Right lobe of liver (tissue), 6 donors: ENCODE measurements at regions not wholly inside any gene's neighbourhood (a gene's known extent, or its start where the extent isn't known, plus 50 kb on each side); places are given as distances from the start of the nearest gene placed in this dataset.

Experiments
- ATAC-seq, 4 donors: fragments of 200-7000 bp; cut with Tn5 transposase; one replicate each; pipeline ENCODE4 v1.9.1; 2020; ENCODE audit warnings: mild to moderate bottlenecking in 4 of 4, moderate library complexity in 4 of 4
- DNase-seq, 3 donors: peaks; one replicate each; pipeline ENCODE4 v3.0.0-alpha.2; 2020
- H3K27ac ChIP-seq, 3 donors: fragments of 200-600 bp; one replicate each; pipeline ENCODE4 v1.8.0; 2022
- H3K27me3 ChIP-seq, 2 donors: fragments of 200-600 bp; one replicate each; pipeline ENCODE4 v1.8.0; 2022
- H3K36me3 ChIP-seq, 4 donors: fragments of 200-600 bp; sonication (generic) in 1 of 4; one replicate each; pipeline versions ENCODE4 v1.5.1 to v1.8.0; 2017 to 2022; ENCODE audit warnings: control low read depth in 1 of 4
- H3K4me1 ChIP-seq, 4 donors: fragments of 200-600 bp; sonication (generic) in 1 of 4; one replicate each; pipeline versions ENCODE4 v1.5.1 to v1.8.0; 2017 to 2022; ENCODE audit warnings: control low read depth in 1 of 4
- H3K4me3 ChIP-seq, 3 donors: fragments of 200-600 bp; one replicate each; pipeline ENCODE4 v1.8.0; 2022
- H3K9me3 ChIP-seq, 4 donors: fragments of 200-600 bp; sonication (generic) in 1 of 4; one replicate each; pipeline versions ENCODE4 v1.5.1 to v1.8.0; 2017 to 2022; ENCODE audit warnings: control low read depth in 1 of 4
- CTCF ChIP-seq, 4 donors: fragments of 200-600 bp in 3 of 4; fragments of 450-650 bp in 1 of 4; IDR thresholded peaks; one replicate each; pipeline versions ENCODE4 v1.5.1 to v1.8.0; 2016 to 2022; ENCODE audit warnings: antibody characterized with exemption in 4 of 4, mild to moderate bottlenecking in 2 of 4
- POLR2A ChIP-seq: fragments of 450-650 bp; IDR thresholded peaks from one replicate; pipeline ENCODE4 v1.6.1; 2017; ENCODE audit warnings: antibody characterized with exemption, mild to moderate bottlenecking
- WGBS: methylation state at CpG from one replicate; pipeline ENCODE4 v1.1.6; 2018; ENCODE audit warnings: low coverage, low lambda C conversion rate; ENCODE audit not compliant: insufficient coverage; ENCODE audit errors: missing lambda C conversion rate; 5-methylcytosine and 5-hydroxymethylcytosine counted together
- intact Hi-C, 2 donors: fragments of 100-400 bp; cut with DNase I; formaldehyde crosslinking; loops; one replicate each; pipeline versions ENCODE4 v1.11.2 to v1.14.1; 2022
- donor health status: DM: no; HTN: yes; CAD: no.
- donor health status: DM: no; HTN: no; CAD: no.
- donor health status: DM: no; HTN: no; CAD: no.
- donor health status: DM: no; HTN: yes; CAD: no.
- donor health status: DM: no; HTN: yes; CAD: no.

- H3K9me3 ChIP-seq: no peaks in the 10 kb centered on the region
- H3K36me3 ChIP-seq: no peaks in the 10 kb centered on the region
- no peaks in the 10 kb centered on the region for H3K4me1 ChIP-seq
- DNase-seq (no peak), ATAC-seq (no peak)
- intact Hi-C loops: no loop called here
- H3K27me3 ChIP-seq: no peaks in the 10 kb centered on the region
- 75% methylated on average over 1 of the region's 2 CpGs for WGBS
- no peak overlapping the region for H3K4me3 ChIP-seq
- no peak overlapping the region for H3K27ac ChIP-seq
- TF ChIP-seq CTCF (IDR thresholded peaks at IDR 0.05) (no peak), POLR2A (no peak)
Measured at GRCh38 chr5:112656451-112656850, 81.2 kb upstream of the APC start.

- H3K27ac ChIP-seq: no peak overlapping the region
- WGBS: 63% methylated on average over 3 of the region's 3 CpGs
- no peaks in the 10 kb centered on the region for H3K9me3 ChIP-seq
- H3K4me1 ChIP-seq: no peaks in the 10 kb centered on the region
- ATAC-seq (no peak), DNase-seq (no peak)
- intact Hi-C loops: no loop called here
- H3K27me3 ChIP-seq: no peaks in the 10 kb centered on the region
- no peaks in the 10 kb centered on the region for H3K36me3 ChIP-seq
- H3K4me3 ChIP-seq: no peak overlapping the region
- TF ChIP-seq CTCF (IDR thresholded peaks at IDR 0.05): no peak
- no peak for TF ChIP-seq POLR2A
Measured at GRCh38 chr5:112657804-112658203, 79.9 kb upstream of the APC start.

- DNase-seq (no peak), ATAC-seq (no peak)
- H3K36me3 ChIP-seq: no peaks in the 10 kb centered on the region
- H3K27me3 ChIP-seq: no peaks in the 10 kb centered on the region
- no peak for TF ChIP-seq POLR2A
- TF ChIP-seq CTCF (IDR thresholded peaks at IDR 0.05): no peak
- H3K4me1 ChIP-seq: no peaks in the 10 kb centered on the region
- H3K4me3 ChIP-seq: no peak overlapping the region
- WGBS: 100% methylated on average over 1 of the region's 1 CpG
- intact Hi-C loops: no loop called here
- H3K9me3 ChIP-seq: no peaks in the 10 kb centered on the region
- H3K27ac ChIP-seq: no peak overlapping the region
Measured at GRCh38 chr5:112660359-112660758, 77.3 kb upstream of the APC start.

GRCh38 chr5:112663146-112663545 lies 74.5 kb upstream of the APC start:
- no peaks in the 10 kb centered on the region for H3K4me1 ChIP-seq
- no peak for ATAC-seq
- no peaks in the 10 kb centered on the region for H3K36me3 ChIP-seq
- no peak overlapping the region for H3K4me3 ChIP-seq
- TF ChIP-seq POLR2A (no peak), CTCF (IDR thresholded peaks at IDR 0.05) (no peak)
- H3K27ac ChIP-seq: no peak overlapping the region
- no peaks in the 10 kb centered on the region for H3K27me3 ChIP-seq
- WGBS: 56% methylated on average over 1 of the region's 3 CpGs
- no peaks in the 10 kb centered on the region for H3K9me3 ChIP-seq
- DNase-seq: no peak
- intact Hi-C loops: no loop called here

- TF ChIP-seq POLR2A (no peak), CTCF (IDR thresholded peaks at IDR 0.05) (no peak)
- no peak overlapping the region for H3K27ac ChIP-seq
- no peak for ATAC-seq
- 84% methylated on average over 4 of the region's 4 CpGs for WGBS
- intact Hi-C loops: no loop called here
- no peaks in the 10 kb centered on the region for H3K9me3 ChIP-seq
- no peak overlapping the region for H3K4me3 ChIP-seq
- H3K27me3 ChIP-seq: no peaks in the 10 kb centered on the region
- no peaks in the 10 kb centered on the region for H3K36me3 ChIP-seq
- DNase-seq: no peak
- H3K4me1 ChIP-seq: no peaks in the 10 kb centered on the region
Measured at GRCh38 chr5:112668016-112668415, 69.7 kb upstream of the APC start.
